Neural cell (in vitro differentiated cells): ENCODE measurements at regions not wholly inside any gene's neighbourhood (a gene's known extent, or its start where the extent isn't known, plus 50 kb on each side); places are given as distances from the start of the nearest gene placed in this dataset.

ENCODE experiments used
- H2AFZ ChIP-seq: fragments of 200-600, 300-800 bp; sonication (generic), shearing (Covaris generic); 2 replicates; pipeline ENCODE4 v1.6.0; 2014; ENCODE audit warnings: low read depth, mild to moderate bottlenecking, antibody characterized with exemption, low read length, moderate library complexity
- H3F3A ChIP-seq: fragments of 200-600 bp; shearing (Covaris generic); 2 replicates; pipeline ENCODE4 v1.6.1; 2016; ENCODE audit warnings: mild to moderate bottlenecking, moderate library complexity, mixed read lengths, antibody characterized with exemption, low read length; ENCODE audit not compliant: insufficient read depth, poor library complexity, severe bottlenecking
- H3K27ac ChIP-seq: fragments of 200-600, 300-800 bp; sonication (generic), shearing (Covaris generic); 2 replicates; pipeline ENCODE4 v1.5.1; 2014; ENCODE audit warnings: mild to moderate bottlenecking, low read length, moderate library complexity
- H3K27me3 ChIP-seq: fragments of 300-800, 200-600 bp; sonication (generic), shearing (Covaris generic); 2 replicates; pipeline ENCODE4 v1.6.0; 2014; ENCODE audit warnings: mild to moderate bottlenecking, low read depth, low read length, moderate library complexity; ENCODE audit not compliant: insufficient read depth
- H3K36me3 ChIP-seq: fragments of 300-800, 200-600 bp; sonication (generic), shearing (Covaris generic); 2 replicates; pipeline ENCODE4 v1.5.1; 2014; ENCODE audit warnings: mild to moderate bottlenecking, antibody characterized with exemption, low read length, moderate library complexity; ENCODE audit not compliant: insufficient read depth
- H3K4me2 ChIP-seq: fragments of 300-800, 200-600 bp; sonication (generic), shearing (Covaris generic); 2 replicates; pipeline ENCODE4 v1.6.0; 2014; ENCODE audit warnings: mild to moderate bottlenecking, low read length
- H3K4me3 ChIP-seq: fragments of 300-800, 200-600 bp; sonication (generic), shearing (Covaris generic); 2 replicates; pipeline ENCODE4 v1.5.1; 2014; ENCODE audit warnings: mild to moderate bottlenecking, low read length, moderate library complexity
- H3K79me2 ChIP-seq: fragments of 200-600 bp; shearing (Covaris generic); replicated peaks from 2 replicates; pipeline ENCODE4 v1.6.0; 2014; ENCODE audit warnings: mild to moderate bottlenecking, low read length, moderate library complexity; ENCODE audit not compliant: insufficient read depth
- H3K9ac ChIP-seq: fragments of 300-800, 200-600 bp; sonication (generic), shearing (Covaris generic); 2 replicates; pipeline ENCODE4 v1.6.1; 2016; ENCODE audit warnings: mild to moderate bottlenecking, low read length, mixed read lengths
- H3K9me2 ChIP-seq: fragments of 200-600 bp; shearing (Covaris generic); 2 replicates; pipeline ENCODE4 v1.6.1; 2016; ENCODE audit warnings: mild to moderate bottlenecking, low read length, mixed read lengths; ENCODE audit not compliant: insufficient read depth
- H3K9me3 ChIP-seq: fragments of 200-600, 300-800 bp; sonication (generic), shearing (Covaris generic); 2 replicates; pipeline ENCODE4 v1.6.1; 2016; ENCODE audit warnings: mild to moderate bottlenecking, mixed run types, low read length, moderate library complexity, mixed read lengths
- H4K20me1 ChIP-seq: fragments of 200-600 bp; shearing (Covaris generic); 2 replicates; pipeline ENCODE4 v1.6.1; 2016; ENCODE audit warnings: mild to moderate bottlenecking, mixed run types; ENCODE audit not compliant: insufficient read depth
- EP300 ChIP-seq: fragments of 450-650 bp; conservative IDR thresholded peaks from 2 replicates; pipeline ENCODE4 v1.6.1; 2014; ENCODE audit warnings: antibody characterized with exemption, mild to moderate bottlenecking, moderate library complexity; ENCODE audit not compliant: poor library complexity, severe bottlenecking
- EZH2 ChIP-seq: fragments of 200-600, 300-800 bp; shearing (Covaris generic), sonication (generic); IDR thresholded peaks from 2 replicates; pipeline ENCODE4 v1.6.1; 2014; ENCODE audit warnings: antibody characterized with exemption, low read length, borderline replicate concordance, mild to moderate bottlenecking; ENCODE audit not compliant: insufficient read depth, poor library complexity, severe bottlenecking
- MXI1 ChIP-seq: fragments of 450-650 bp; conservative IDR thresholded peaks from 2 replicates; pipeline ENCODE4 v1.6.1; 2014; ENCODE audit warnings: antibody characterized with exemption, mild to moderate bottlenecking; ENCODE audit not compliant: poor library complexity, severe bottlenecking
- POLR2AphosphoS5 ChIP-seq: IDR thresholded peaks from 2 replicates; pipeline ENCODE4 v1.6.1; 2012
- RAD21 ChIP-seq: fragments of 450-650 bp; conservative IDR thresholded peaks from 2 replicates; pipeline ENCODE4 v1.6.1; 2014; ENCODE audit warnings: antibody characterized with exemption, mild to moderate bottlenecking, moderate library complexity
- SMC3 ChIP-seq: fragments of 450-650 bp; conservative IDR thresholded peaks from 2 replicates; pipeline ENCODE4 v1.6.1; 2014; ENCODE audit warnings: antibody characterized with exemption, mild to moderate bottlenecking, moderate library complexity; ENCODE audit not compliant: poor library complexity
- TAF1 ChIP-seq: IDR thresholded peaks from 2 replicates; pipeline ENCODE4 v1.6.1; 2012; ENCODE audit warnings: low read depth
- TF ChIP-seq, protein P1 (sequence below): fragments of 450-650 bp; IDR thresholded peaks from 2 replicates; pipeline ENCODE4 v1.5.1; 2014; ENCODE audit warnings: antibody characterized with exemption, mild to moderate bottlenecking, moderate library complexity; ENCODE audit not compliant: poor library complexity, severe bottlenecking
- TF ChIP-seq, protein P2 (sequence below): IDR thresholded peaks from 2 replicates; pipeline ENCODE4 v1.6.1; 2012; ENCODE audit warnings: borderline replicate concordance

DNA sequence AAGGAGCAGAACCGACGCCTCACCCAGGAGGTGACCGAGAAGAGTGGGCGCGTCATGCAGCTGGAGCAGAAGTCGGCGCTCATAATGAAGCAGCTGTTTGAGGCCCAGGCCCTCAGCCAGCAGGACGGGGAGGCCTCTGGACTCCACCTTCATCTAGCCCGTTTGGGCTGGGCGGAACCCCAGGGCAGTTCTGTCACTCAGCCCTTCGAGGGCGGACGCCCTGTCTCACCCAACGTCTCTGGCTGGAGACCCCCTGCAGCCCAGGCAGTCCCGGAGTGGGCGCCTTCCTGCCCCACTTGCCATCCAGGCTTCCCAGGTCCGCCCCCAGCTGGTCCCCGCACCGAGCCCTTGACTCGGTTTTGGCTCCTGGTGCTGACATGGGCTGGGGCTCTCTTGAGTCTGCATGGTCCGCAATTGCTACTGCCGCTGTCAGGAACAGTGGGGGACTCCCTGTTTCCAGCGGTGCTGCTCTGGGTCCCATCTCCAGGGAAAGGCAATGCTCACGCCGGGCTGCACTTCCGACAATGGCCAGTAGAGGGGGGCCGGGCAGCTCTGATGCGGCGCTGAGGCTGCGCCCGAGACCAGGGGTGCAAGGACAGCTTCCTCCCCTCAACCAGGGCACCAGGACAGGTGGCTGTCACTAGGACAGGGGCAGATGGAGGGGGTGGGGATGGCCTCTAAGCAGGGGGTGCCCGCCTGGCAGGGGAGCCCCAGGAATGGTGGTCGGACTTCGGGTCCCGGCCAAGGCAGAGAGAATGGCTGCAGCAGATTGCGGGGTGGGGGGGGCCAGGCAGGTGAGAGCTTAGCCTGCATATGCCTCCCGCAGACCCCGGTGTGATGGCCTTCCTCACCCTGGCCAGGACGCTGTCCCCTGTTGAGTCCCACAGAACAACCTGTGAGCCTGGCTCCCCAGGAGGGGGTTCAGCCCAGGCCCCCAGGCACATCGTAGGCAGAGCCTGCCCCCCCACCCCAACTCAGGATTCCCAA is 71.2 kb upstream of the KCTD7 start:
- H3K4me3 ChIP-seq: no peak overlapping the region
- H3K27ac ChIP-seq: no peak overlapping the region
- TF ChIP-seq, protein P1, sequence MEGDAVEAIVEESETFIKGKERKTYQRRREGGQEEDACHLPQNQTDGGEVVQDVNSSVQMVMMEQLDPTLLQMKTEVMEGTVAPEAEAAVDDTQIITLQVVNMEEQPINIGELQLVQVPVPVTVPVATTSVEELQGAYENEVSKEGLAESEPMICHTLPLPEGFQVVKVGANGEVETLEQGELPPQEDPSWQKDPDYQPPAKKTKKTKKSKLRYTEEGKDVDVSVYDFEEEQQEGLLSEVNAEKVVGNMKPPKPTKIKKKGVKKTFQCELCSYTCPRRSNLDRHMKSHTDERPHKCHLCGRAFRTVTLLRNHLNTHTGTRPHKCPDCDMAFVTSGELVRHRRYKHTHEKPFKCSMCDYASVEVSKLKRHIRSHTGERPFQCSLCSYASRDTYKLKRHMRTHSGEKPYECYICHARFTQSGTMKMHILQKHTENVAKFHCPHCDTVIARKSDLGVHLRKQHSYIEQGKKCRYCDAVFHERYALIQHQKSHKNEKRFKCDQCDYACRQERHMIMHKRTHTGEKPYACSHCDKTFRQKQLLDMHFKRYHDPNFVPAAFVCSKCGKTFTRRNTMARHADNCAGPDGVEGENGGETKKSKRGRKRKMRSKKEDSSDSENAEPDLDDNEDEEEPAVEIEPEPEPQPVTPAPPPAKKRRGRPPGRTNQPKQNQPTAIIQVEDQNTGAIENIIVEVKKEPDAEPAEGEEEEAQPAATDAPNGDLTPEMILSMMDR: peak; percentile 92
- TF ChIP-seq, protein P2, sequence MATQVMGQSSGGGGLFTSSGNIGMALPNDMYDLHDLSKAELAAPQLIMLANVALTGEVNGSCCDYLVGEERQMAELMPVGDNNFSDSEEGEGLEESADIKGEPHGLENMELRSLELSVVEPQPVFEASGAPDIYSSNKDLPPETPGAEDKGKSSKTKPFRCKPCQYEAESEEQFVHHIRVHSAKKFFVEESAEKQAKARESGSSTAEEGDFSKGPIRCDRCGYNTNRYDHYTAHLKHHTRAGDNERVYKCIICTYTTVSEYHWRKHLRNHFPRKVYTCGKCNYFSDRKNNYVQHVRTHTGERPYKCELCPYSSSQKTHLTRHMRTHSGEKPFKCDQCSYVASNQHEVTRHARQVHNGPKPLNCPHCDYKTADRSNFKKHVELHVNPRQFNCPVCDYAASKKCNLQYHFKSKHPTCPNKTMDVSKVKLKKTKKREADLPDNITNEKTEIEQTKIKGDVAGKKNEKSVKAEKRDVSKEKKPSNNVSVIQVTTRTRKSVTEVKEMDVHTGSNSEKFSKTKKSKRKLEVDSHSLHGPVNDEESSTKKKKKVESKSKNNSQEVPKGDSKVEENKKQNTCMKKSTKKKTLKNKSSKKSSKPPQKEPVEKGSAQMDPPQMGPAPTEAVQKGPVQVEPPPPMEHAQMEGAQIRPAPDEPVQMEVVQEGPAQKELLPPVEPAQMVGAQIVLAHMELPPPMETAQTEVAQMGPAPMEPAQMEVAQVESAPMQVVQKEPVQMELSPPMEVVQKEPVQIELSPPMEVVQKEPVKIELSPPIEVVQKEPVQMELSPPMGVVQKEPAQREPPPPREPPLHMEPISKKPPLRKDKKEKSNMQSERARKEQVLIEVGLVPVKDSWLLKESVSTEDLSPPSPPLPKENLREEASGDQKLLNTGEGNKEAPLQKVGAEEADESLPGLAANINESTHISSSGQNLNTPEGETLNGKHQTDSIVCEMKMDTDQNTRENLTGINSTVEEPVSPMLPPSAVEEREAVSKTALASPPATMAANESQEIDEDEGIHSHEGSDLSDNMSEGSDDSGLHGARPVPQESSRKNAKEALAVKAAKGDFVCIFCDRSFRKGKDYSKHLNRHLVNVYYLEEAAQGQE: no peak
- TF ChIP-seq RAD21 (peak; percentile 85), TAF1 (no peak), EP300 (no peak), EZH2 (no peak), POLR2AphosphoS5 (no peak), MXI1 (peak; percentile 24), SMC3 (peak; percentile 89)
- no peak overlapping the region for H3K9ac ChIP-seq
- H3F3A ChIP-seq: no peaks in the 10 kb centered on the region
- no peaks in the 10 kb centered on the region for H3K27me3 ChIP-seq
- no peaks in the 10 kb centered on the region for H3K36me3 ChIP-seq
- no peaks in the 10 kb centered on the region for H4K20me1 ChIP-seq
- H3K9me2 ChIP-seq: no peaks in the 10 kb centered on the region
- H3K9me3 ChIP-seq: no peaks in the 10 kb centered on the region
- no peaks in the 10 kb centered on the region for H3K79me2 ChIP-seq
- no peak overlapping the region for H3K4me2 ChIP-seq
- no peak overlapping the region for H2AFZ ChIP-seq

DNA sequence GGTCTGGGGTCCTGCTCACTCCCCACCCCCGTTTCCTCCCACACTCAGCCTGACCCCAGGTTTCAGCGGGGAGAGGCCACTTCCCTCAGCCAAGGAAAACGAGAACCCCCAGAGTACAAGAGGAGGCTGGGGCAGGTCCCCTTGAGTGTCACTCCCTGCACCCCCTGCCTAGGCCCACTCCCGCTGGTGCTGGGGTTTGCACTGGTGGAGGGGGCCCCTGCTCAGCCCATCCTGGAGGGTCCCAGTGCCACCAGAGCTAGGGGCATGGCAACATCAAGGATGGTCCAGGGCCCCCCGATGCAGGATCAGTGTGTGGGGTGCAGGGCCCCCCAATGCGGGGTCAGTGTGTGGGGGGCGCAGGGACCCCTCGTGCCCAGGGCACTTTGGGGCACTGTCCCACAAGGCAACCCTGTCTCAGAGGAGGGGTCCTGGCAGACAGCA is 70.5 kb upstream of the KCTD7 start:
- no peak for TF ChIP-seq SMC3
- no peak overlapping the region for H3K4me3 ChIP-seq
- no peak overlapping the region for H3K4me2 ChIP-seq
- no peaks in the 10 kb centered on the region for H3K36me3 ChIP-seq
- no peak overlapping the region for H2AFZ ChIP-seq
- no peak overlapping the region for H3K9ac ChIP-seq
- no peaks in the 10 kb centered on the region for H3F3A ChIP-seq
- no peaks in the 10 kb centered on the region for H3K9me3 ChIP-seq
- H4K20me1 ChIP-seq: no peaks in the 10 kb centered on the region
- no peaks in the 10 kb centered on the region for H3K79me2 ChIP-seq
- H3K27me3 ChIP-seq: no peaks in the 10 kb centered on the region
- H3K9me2 ChIP-seq: no peaks in the 10 kb centered on the region
- no peak overlapping the region for H3K27ac ChIP-seq
